Fibroblast of skin of back (primary cell): ENCODE measurements at regions not wholly inside any gene's neighbourhood (a gene's known extent, or its start where the extent isn't known, plus 50 kb on each side); places are given as distances from the start of the nearest gene placed in this dataset.
A peak's percentile ranks its signal among the peaks of the same experiment; 100 is the strongest.
"Not testable (repeated sequence)": the region's sequence is repeated elsewhere in the genome, so short reads cannot be mapped to it uniquely, and the experiment has no call there.

Experiments used
- DNase-seq: peaks from one replicate; pipeline ENCODE4 v3.0.0-alpha.2; 2013

GRCh38 chr12:92419201-92419600, 273.6 kb upstream of the BTG1 start:
- no peak for DNase-seq

DNA sequence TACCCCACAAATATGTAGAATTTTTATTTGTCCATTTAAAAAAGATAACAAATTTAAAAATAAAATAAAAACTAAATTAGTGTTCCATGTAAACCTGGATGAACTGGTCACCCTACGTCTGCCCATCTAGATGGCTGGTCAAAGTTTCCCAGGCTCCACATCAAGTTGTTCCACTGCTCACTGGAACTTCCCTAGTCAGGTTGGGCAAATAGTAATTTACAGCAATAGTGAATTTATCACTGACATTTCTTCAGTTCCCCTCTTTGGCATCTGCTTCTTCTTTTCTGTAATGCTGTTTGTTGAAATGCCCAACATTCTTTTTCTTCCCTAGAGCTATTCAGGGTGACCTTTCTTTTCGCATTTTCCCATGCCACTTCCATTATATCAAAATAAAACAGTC, 272.7 kb upstream of the BTG1 start:
- no peak for DNase-seq

DNA sequence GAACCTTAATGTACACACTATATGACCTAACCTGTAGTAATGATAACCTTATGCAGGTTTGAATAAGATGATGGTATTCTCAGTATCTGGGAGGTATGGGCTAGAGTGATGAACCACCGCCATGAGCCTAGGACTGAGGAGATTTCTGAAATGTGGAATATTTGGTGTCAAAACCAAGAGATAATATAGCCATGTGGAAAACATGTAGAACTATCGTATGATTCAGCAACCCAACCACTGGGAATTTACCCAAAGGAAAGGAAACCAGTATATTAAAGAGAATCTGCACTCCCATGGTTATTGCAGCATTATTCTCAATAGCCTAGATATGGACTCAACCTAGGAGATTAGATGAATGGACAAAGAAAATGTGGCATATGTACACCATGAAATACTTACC, 271.7 kb upstream of the BTG1 start:
- no peak for DNase-seq

- DNase-seq, result no peak
These were observed 270.8 kb upstream of the BTG1 start for GRCh38 chr12:92416385-92416812.

DNA sequence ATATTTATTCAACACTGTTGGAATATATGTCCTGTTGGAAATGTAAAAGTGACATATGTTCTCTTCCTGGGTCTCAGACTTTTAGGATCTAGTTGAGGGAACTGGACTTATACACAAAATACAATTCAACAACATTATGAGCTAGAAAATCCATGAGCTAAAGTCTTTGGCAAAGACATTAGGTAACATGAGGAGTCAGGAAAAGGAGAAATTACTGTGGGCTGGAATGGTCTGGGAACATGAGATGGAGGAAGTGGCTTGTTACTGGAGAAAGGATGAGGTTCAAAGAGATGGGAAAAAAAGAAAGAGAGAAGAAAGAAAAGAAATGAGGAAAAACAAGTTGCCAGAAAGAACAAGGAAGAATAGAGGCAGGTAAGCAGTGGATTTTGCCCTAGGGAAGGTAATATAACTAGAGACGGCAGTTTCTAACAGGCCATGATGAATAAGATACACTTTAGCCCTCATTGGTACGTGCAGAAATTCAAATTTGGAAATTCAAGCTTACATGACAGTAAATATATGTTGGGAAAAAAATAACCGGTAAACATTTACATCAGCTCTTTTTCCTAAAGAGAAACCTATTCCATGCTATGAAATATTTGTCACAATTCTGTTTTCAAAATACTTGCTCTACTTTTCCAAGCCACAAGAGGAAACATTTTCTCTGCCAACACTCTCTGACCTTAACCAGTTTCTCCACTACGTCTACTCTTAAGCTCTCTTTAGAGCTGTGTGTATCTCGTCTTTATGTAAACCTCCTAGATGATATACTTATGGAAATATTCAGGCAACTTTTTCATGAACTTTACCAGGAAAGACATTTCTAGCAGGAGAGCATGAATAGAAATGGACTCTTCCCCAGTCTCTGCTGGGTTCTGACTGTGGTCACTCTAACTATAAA, 268.8 kb upstream of the BTG1 start:
- DNase-seq, result no peak

DNA sequence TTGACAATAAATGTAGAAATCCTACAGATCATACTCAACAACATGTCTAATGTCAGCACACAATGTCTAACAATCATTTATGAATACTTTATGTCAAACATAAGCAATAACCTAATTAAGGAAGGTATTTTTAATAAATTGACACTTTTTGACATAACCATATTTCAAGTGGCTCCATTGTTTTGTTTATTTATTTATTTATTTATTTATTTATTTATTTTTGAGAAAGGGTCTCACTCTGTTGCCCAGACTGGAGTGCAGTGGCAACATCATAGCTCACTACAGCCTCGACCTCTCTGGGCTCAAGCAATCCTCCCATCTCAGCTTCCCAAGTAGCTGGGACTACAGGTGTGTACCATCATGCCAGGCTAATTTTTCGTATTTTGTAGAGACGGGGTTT, 267.6 kb upstream of the BTG1 start:
- no peak for DNase-seq

DNA sequence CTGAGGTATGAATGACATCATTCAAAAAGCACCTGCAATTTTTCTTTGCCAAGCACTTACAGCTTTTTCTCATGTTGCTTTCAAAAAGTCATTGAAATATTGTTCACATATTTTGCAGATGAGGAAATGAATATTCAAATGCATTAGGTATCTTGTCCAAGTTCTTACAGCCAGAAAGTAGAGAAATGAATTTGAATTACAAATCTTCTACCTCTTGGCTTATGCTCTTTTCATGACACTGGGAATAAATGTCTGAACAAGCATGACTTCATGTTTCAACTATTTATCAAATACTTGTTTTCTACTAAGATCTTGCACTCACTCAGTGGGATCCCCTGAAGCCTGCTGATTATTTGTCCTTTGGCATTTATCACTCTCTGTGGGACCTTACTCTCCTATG, 267.2 kb upstream of the BTG1 start:
- DNase-seq, result peak; percentile 31

DNA sequence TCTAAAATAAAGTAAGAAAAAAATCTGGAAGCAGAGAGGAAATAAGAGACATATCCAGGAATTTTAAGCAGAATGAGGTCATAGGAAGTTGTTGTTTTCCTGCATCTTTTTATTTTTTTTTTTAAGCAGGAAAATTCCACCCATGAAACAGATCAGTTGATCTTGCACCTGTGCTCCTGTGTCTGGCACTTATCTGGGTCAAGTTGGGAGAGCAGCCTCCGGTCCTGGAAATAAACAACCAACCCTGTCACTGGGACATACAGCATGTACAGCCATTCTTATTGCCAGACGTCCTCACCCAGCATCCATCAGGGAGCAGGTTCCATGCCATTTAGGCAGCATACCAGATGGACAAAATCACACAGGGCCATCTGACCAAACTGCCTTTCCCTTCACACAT, 266.0 kb upstream of the BTG1 start:
- DNase-seq, result no peak

- peak; percentile 48 for DNase-seq
These were observed 262.6 kb upstream of the BTG1 start for GRCh38 chr12:92408072-92408900.

GRCh38 chr12:92406404-92407070, 260.9 kb upstream of the BTG1 start:
- not testable (repeated sequence) for DNase-seq

DNA sequence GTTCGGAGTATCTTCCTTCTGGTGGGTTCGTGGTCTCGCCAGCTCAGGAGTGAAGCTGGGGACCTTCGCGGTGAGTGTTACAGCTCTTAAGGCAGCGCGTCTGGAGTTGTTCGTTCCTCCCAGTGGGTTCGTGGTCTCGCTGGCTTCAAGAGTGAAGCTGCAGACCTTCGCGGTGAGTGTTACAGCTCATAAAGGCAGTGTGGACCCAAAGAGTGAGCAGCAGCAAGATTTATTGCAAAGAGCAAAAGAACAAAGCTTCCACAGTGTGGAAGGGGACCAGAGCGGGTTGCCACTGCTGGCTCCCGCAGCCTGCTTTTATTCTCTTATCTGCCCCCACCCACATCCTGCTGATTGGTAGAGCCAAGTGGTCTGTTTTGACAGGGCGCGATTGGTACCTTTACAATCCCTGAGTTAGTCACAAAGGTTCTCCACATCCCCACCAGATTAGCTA, 260.2 kb upstream of the BTG1 start:
- not testable (repeated sequence) for DNase-seq

DNA sequence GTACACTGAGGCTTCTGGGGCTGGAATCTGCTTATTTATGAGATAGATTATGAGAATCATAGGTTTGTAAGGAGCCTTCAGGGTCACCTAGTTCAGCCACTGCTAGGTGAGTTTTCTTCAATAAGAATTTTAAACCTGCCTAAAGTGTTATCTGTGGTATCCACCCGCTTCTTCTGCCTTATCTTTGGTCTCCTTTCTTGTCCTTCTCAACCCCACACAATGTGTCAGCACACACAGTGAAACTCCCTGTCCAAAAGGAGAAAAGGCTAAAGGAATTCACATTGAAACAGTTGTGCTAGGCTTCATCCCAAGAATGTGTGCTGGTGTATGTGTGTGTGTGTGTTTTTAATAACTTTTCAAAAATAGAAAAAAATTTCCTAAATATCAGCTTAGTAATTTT, 259.3 kb upstream of the BTG1 start:
- no peak for DNase-seq

GRCh38 chr12:92404259-92404894, 258.7 kb upstream of the BTG1 start:
- DNase-seq, result no peak

DNA sequence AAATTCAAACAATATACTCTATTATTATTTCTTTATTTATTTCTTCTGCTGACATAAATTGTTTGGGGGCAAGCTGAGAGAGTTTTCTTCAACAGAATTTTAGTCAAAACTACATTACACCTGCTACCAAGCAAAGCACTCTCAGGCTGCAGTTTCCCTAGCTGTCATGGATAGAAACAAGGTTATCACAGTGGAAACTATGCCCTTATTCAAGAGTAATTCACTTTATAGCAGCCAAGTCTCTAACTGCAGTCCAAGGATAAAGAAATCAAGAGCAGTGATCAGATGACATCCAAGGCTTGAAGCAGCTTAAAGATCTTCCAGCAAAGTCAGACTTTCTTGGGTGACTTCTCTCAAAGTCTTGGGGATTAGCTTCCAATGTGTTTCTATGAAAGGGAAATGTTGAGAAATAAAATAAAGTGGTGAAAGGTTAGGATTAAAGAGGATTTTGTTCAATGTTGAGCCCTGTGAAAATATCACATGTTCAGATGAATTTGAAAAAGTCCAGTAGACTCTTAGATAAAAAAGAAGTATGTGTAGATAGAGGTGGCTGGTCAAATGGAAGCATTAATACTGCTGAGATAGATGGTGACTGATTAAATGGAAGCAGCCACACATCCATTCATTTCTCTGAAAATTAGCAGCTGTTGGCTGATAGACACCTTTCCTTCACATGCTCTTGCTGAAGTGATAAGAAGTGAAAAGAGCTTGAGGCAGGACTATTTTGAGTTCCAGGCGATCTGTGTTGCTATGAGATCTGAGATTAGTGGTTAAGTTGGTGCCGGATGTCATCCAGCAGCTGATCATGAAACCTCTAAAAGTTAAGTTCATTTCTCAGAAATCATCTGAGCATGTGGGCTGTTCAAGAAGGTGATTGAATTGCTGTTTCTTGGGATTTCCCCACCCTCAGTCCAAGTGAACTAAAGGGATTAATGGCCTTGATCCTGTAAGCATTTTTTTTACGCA, 257.8 kb upstream of the BTG1 start:
- DNase-seq, result no peak

GRCh38 chr12:92402415-92402814, 256.8 kb upstream of the BTG1 start:
- no peak for DNase-seq

GRCh38 chr12:92400006-92400405, 254.4 kb upstream of the BTG1 start:
- no peak for DNase-seq

- DNase-seq, result no peak
These were observed 253.1 kb upstream of the BTG1 start for GRCh38 chr12:92398565-92399309.

GRCh38 chr12:92396647-92397252, 251.1 kb upstream of the BTG1 start:
- peak; percentile 78 for DNase-seq

DNA sequence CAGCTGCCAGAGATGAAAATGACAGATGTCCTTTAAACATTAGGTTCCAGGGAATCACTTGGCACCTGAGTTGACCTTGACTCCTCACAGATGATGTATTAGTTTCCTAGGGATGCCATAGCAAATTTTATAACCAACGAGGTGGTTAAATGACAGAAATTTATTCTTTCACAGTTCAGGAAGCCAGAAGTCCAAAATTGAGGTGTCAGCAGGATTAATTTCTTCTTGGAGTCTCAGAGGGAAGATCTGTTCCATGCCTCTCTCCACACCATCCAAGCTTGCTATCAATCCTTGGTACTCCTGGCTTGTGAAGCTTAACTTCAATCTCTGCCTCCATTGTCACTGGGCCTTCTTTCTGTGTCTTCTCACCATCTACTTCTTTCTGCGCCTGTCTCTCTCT, 249.7 kb upstream of the BTG1 start:
- no peak for DNase-seq

DNA sequence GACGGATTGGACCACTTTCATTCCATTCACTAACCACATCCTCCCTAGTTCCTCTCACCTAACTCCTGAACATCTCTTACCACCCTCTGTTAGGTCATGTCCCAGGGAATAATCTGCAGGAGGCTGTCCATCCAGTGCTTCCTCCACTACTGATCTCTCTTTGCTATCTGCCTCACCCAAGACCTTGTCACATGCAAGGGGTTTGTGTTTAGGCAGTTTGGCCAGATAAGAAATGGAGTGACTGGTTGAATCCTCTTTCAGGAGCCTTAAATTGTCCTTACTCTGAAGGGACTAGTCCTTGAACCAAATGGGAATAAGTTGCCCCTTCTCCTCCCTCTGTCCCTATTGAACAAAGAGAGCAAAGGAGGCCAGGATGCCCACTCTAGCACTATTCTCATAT, 249.2 kb upstream of the BTG1 start:
- no peak for DNase-seq
